ENCODE measurements at regions not wholly inside any gene's neighbourhood (a gene's known extent, or its start where the extent isn't known, plus 50 kb on each side); places are given as distances from the start of the nearest gene placed in this dataset.

GRCh38 chr5:51650824-51651223 is 267.6 kb downstream of the ISL1 start:
- Histone ChIP-seq H3K4me3 (no peak overlapping the region), H2AFZ (peak overlapping the region; percentile 57; the same call in 1 of the 2 replicates), H3K36me3 (ENCODE audit: insufficient read depth) (no peaks in the 10 kb centered on the region), H3F3A (replicated peaks; ENCODE audit: low read depth) (no peaks in the 10 kb centered on the region), H3K79me2 (replicated peaks; ENCODE audit: insufficient read depth) (no peaks in the 10 kb centered on the region), H3K4me1 (ENCODE audit: insufficient read depth) (no peaks in the 10 kb centered on the region), H3K27ac (ENCODE audit: low read depth) (no peak overlapping the region), H3K4me2 (no peak overlapping the region), H3K27me3 (ENCODE audit: insufficient read depth) (no peaks in the 10 kb centered on the region), H4K20me1 (replicated peaks; ENCODE audit: insufficient read depth) (no peaks in the 10 kb centered on the region), H3K9me2 (ENCODE audit: insufficient read depth) (no peaks in the 10 kb centered on the region)
- H3K4me3 Mint-ChIP-seq: no peak overlapping the region
- ATAC-seq (no peak), DNase-seq (ENCODE audit: low spot score) (no peak)
- no peaks in the 10 kb centered on the region for H3K27me3 Mint-ChIP-seq (ENCODE audit: insufficient read depth, low read depth, poor library complexity)
- TF ChIP-seq STAT1 (IDR thresholded peaks at IDR 0.05; ENCODE audit: unreplicated experiment): no peak
- no peak for TF ChIP-seq CTCF (conservative IDR thresholded peaks at IDR 0.05; ENCODE audit: low read depth in 2 of 2)
- no peak for TF ChIP-seq ZNF331 (CRISPR knock-in tag; IDR thresholded peaks at IDR 0.05; ENCODE audit: low read depth)
- no peak for TF ChIP-seq POLR2AphosphoS5 (IDR thresholded peaks at IDR 0.05; ENCODE audit: low read depth)
- no peak for TF ChIP-seq ETS1 (IDR thresholded peaks at IDR 0.05)
- no peak for TF ChIP-seq CREB1 (CRISPR knock-in tag; IDR thresholded peaks at IDR 0.05; ENCODE audit: low read depth)
- TF ChIP-seq REST (IDR thresholded peaks at IDR 0.05; ENCODE audit: unreplicated experiment): no peak
- no peak for TF ChIP-seq ZNF462 (CRISPR knock-in tag; IDR thresholded peaks at IDR 0.05)
- TF ChIP-seq ZNF114 (CRISPR knock-in tag; IDR thresholded peaks at IDR 0.05): no peak
- TF ChIP-seq JUNB (IDR thresholded peaks at IDR 0.05; ENCODE audit: unreplicated experiment): no peak
- TF ChIP-seq EZH2phosphoT487 (IDR thresholded peaks at IDR 0.05; ENCODE audit: unreplicated experiment): no peak
- no peak for TF ChIP-seq NANOG (IDR thresholded peaks at IDR 0.05; ENCODE audit: borderline replicate concordance)
- no peak for TF ChIP-seq EZH2 (IDR thresholded peaks at IDR 0.05; ENCODE audit: low read depth, unreplicated experiment)
- peaks cover 9% of the 10 kb centered on the region; the same call in 2 of the 3 replicates for H3K4me1 Mint-ChIP-seq
- H3K27ac Mint-ChIP-seq: no peak overlapping the region
- H3K9me3 Mint-ChIP-seq: no peaks in the 10 kb centered on the region
- H3K36me3 Mint-ChIP-seq (ENCODE audit: low read depth): no peaks in the 10 kb centered on the region
